Mucosa of stomach (tissue), 1 donor: ENCODE measurements at regions not wholly inside any gene's neighbourhood (a gene's known extent, or its start where the extent isn't known, plus 50 kb on each side); places are given as distances from the start of the nearest gene placed in this dataset.

Experiments used
- H3K27me3 ChIP-seq: one replicate; pipeline ENCODE4 v1.7.0; 2013; ENCODE audit warnings: mild to moderate bottlenecking, low read length; ENCODE audit not compliant: control insufficient read depth, insufficient read depth
- H3K36me3 ChIP-seq: one replicate; pipeline ENCODE4 v1.7.0; 2013; ENCODE audit warnings: low read length; ENCODE audit not compliant: control insufficient read depth, insufficient read depth
- H3K4me1 ChIP-seq: one replicate; pipeline ENCODE4 v1.7.0; 2013; ENCODE audit warnings: mild to moderate bottlenecking, low read length; ENCODE audit not compliant: control insufficient read depth, insufficient read depth
- H3K4me3 ChIP-seq: one replicate; pipeline ENCODE4 v1.7.0; 2013; ENCODE audit warnings: low read length
- H3K9ac ChIP-seq: one replicate; pipeline ENCODE4 v1.7.0; 2013; ENCODE audit warnings: mild to moderate bottlenecking, low read length, moderate library complexity
- H3K9me3 ChIP-seq: one replicate; pipeline ENCODE4 v1.7.0; 2013; ENCODE audit warnings: mild to moderate bottlenecking, low read length, moderate library complexity; ENCODE audit not compliant: control insufficient read depth
- donor health status: Pancreatic carcinoma.

- no peaks in the 10 kb centered on the region for H3K36me3 ChIP-seq
- no peak overlapping the region for H3K4me3 ChIP-seq
- no peak overlapping the region for H3K9ac ChIP-seq
- no peaks in the 10 kb centered on the region for H3K9me3 ChIP-seq
- peaks cover 21% of the 10 kb centered on the region for H3K4me1 ChIP-seq
- H3K27me3 ChIP-seq = no peaks in the 10 kb centered on the region
Observed at GRCh38 chr6:170125456-170126300, 165.2 kb downstream of the DLL1 start.

DNA sequence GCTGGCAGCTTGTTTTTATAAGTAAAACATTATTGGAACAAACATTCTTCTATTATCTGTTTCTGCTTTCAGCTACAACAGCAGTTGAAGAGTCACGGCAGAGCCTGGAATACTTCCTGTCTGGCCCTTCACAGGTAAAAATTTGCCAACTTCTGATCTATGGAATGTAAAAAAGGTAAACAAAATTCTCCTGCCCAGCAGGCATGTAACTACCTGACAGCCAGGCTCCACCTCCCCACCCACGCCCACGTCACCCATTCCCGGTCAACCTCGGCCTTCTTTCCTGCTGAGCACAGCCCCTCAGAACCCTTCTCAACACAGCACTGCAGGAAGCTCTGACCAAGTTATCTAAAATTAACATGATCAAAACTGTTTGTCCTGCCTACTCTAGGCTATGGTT, 166.0 kb downstream of the DLL1 start:
- Histone ChIP-seq H3K9ac (no peak overlapping the region), H3K36me3 (no peaks in the 10 kb centered on the region), H3K4me1 (peaks cover 18% of the 10 kb centered on the region)

GRCh38 chr6:170124150-170124549, 166.7 kb downstream of the DLL1 start:
- H3K9ac ChIP-seq = no peak overlapping the region
- no peaks in the 10 kb centered on the region for H3K27me3 ChIP-seq
- no peaks in the 10 kb centered on the region for H3K9me3 ChIP-seq
- no peaks in the 10 kb centered on the region for H3K36me3 ChIP-seq
- no peak overlapping the region for H3K4me3 ChIP-seq
- peaks cover 12% of the 10 kb centered on the region for H3K4me1 ChIP-seq

More for the DNA sequence above, 166.0 kb downstream of the DLL1 start:
- no peaks in the 10 kb centered on the region for H3K27me3 ChIP-seq
- no peaks in the 10 kb centered on the region for H3K9me3 ChIP-seq
- H3K4me3 ChIP-seq = no peak overlapping the region

- H3K9me3 ChIP-seq = no peaks in the 10 kb centered on the region
- no peak overlapping the region for H3K4me3 ChIP-seq
- H3K9ac ChIP-seq = no peak overlapping the region
- no peaks in the 10 kb centered on the region for H3K36me3 ChIP-seq
- no peaks in the 10 kb centered on the region for H3K27me3 ChIP-seq
- peaks cover 12% of the 10 kb centered on the region for H3K4me1 ChIP-seq
Observed at GRCh38 chr6:170122651-170123050, 168.2 kb downstream of the DLL1 start.

DNA sequence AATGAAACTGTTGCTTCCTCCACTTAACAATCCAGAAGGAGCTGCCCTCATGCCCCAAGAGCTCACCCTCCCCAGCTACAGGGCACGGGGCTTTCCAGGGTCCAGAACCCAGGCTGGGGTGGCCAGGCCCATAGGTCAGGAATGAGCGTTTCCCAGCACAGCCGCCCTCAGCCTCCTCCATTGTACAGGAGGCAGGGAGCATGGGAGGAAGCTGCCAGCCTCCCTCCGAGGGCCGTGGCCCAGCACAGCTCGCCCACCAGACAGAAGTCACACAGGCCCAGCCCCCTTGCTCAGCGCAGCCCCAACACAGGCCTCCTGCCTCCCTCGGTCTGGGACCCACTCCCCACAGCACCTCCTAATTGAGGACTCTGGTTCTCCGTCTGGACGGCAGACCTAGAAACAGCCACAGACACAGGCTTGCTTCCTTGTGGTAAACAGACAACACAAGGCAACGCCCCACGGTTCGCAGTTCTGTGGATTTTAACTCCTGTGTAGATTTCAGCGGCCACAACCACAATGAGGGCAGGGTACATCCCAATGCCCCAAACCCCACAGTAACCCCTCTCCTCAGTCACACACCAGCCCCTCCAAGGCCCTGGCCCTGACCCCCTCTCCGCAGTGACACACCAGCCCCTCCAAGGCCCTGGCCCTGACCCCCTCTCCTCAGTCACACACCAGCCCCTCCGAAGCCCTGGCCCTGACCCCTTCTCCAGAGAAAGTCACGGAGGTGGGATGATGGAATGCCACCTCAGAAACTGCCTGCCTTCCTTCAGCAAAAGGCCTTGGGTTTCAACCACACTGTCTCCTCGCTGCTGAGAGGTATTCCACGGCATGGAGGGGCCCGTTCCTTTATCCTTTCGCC, 173.5 kb downstream of the DLL1 start:
- Histone ChIP-seq H3K36me3 (no peaks in the 10 kb centered on the region), H3K9ac (no peak overlapping the region), H3K4me3 (no peak overlapping the region), H3K4me1 (no peaks in the 10 kb centered on the region), H3K9me3 (no peaks in the 10 kb centered on the region), H3K27me3 (no peaks in the 10 kb centered on the region)

- Histone ChIP-seq H3K4me3 (no peak overlapping the region), H3K27me3 (no peaks in the 10 kb centered on the region), H3K9me3 (no peaks in the 10 kb centered on the region), H3K4me1 (no peaks in the 10 kb centered on the region), H3K36me3 (no peaks in the 10 kb centered on the region), H3K9ac (no peak overlapping the region)
Observed at GRCh38 chr6:170116636-170117035, 174.2 kb downstream of the DLL1 start.

- H3K9me3 ChIP-seq = no peaks in the 10 kb centered on the region
- no peak overlapping the region for H3K9ac ChIP-seq
- no peaks in the 10 kb centered on the region for H3K36me3 ChIP-seq
- H3K4me3 ChIP-seq = no peak overlapping the region
- H3K4me1 ChIP-seq = no peaks in the 10 kb centered on the region
- H3K27me3 ChIP-seq = no peaks in the 10 kb centered on the region
Observed at GRCh38 chr6:170114956-170115855, 175.7 kb downstream of the DLL1 start.

- Histone ChIP-seq H3K9me3 (no peaks in the 10 kb centered on the region), H3K4me3 (no peak overlapping the region), H3K4me1 (no peaks in the 10 kb centered on the region), H3K9ac (no peak overlapping the region), H3K36me3 (no peaks in the 10 kb centered on the region), H3K27me3 (no peaks in the 10 kb centered on the region)
Observed at GRCh38 chr6:170114187-170114945, 176.5 kb downstream of the DLL1 start.

- Histone ChIP-seq H3K4me3 (no peak overlapping the region), H3K9me3 (no peaks in the 10 kb centered on the region), H3K27me3 (no peaks in the 10 kb centered on the region), H3K4me1 (no peaks in the 10 kb centered on the region), H3K36me3 (no peaks in the 10 kb centered on the region), H3K9ac (no peak overlapping the region)
Observed at GRCh38 chr6:170113141-170113540, 177.7 kb downstream of the DLL1 start.

GRCh38 chr6:170112583-170112860, 178.4 kb downstream of the DLL1 start:
- peaks cover 2% of the 10 kb centered on the region for H3K27me3 ChIP-seq
- no peaks in the 10 kb centered on the region for H3K9me3 ChIP-seq
- no peak overlapping the region for H3K4me3 ChIP-seq
- no peaks in the 10 kb centered on the region for H3K4me1 ChIP-seq
- H3K36me3 ChIP-seq = no peaks in the 10 kb centered on the region
- H3K9ac ChIP-seq = no peak overlapping the region

GRCh38 chr6:170111816-170112582, 178.9 kb downstream of the DLL1 start:
- H3K36me3 ChIP-seq = no peaks in the 10 kb centered on the region
- no peak overlapping the region for H3K9ac ChIP-seq
- no peaks in the 10 kb centered on the region for H3K9me3 ChIP-seq
- H3K4me3 ChIP-seq = no peak overlapping the region
- no peaks in the 10 kb centered on the region for H3K4me1 ChIP-seq
- peaks cover 5% of the 10 kb centered on the region for H3K27me3 ChIP-seq
